B cell (primary cell): ENCODE measurements at regions not wholly inside any gene's neighbourhood (a gene's known extent, or its start where the extent isn't known, plus 50 kb on each side); places are given as distances from the start of the nearest gene placed in this dataset.
"Not testable (repeated sequence)": the region's sequence is repeated elsewhere in the genome, so short reads cannot be mapped to it uniquely, and the experiment has no call there.

Source experiments
- EZH2 ChIP-seq: IDR thresholded peaks from 2 replicates; pipeline ENCODE4 v1.6.1; 2012; ENCODE audit warnings: borderline replicate concordance, low read depth, mild to moderate bottlenecking, moderate library complexity, low read length; ENCODE audit not compliant: insufficient read depth, poor library complexity, severe bottlenecking
- TF ChIP-seq, protein P1 (sequence below): fragments of 200-600 bp; IDR thresholded peaks from one replicate; pipeline ENCODE4 v1.8.0; 2022; ENCODE audit warnings: antibody characterized with exemption, mild to moderate bottlenecking

DNA sequence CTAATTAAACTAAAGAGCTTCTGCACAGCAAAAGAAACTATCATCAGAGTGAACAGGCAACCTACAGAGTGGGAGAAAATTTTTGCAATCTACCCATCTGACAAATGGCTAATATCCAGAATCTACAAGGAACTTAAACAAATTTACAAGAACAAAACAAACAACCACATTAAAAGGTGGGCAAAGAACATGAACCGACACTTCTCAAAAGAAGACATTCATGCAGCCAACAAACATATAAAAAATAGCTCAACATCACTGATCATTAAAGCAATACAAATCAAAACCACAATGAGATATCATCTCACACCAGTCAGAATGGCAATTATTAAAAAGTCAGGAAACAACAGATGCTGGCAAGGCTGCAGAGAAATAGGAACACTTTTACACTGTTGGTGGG lies 84.6 kb upstream of the PARP8 start:
- TF ChIP-seq, protein P1, sequence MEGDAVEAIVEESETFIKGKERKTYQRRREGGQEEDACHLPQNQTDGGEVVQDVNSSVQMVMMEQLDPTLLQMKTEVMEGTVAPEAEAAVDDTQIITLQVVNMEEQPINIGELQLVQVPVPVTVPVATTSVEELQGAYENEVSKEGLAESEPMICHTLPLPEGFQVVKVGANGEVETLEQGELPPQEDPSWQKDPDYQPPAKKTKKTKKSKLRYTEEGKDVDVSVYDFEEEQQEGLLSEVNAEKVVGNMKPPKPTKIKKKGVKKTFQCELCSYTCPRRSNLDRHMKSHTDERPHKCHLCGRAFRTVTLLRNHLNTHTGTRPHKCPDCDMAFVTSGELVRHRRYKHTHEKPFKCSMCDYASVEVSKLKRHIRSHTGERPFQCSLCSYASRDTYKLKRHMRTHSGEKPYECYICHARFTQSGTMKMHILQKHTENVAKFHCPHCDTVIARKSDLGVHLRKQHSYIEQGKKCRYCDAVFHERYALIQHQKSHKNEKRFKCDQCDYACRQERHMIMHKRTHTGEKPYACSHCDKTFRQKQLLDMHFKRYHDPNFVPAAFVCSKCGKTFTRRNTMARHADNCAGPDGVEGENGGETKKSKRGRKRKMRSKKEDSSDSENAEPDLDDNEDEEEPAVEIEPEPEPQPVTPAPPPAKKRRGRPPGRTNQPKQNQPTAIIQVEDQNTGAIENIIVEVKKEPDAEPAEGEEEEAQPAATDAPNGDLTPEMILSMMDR: not testable (repeated sequence)
- not testable (repeated sequence) for TF ChIP-seq EZH2
